Keratinocyte (primary cell): ENCODE measurements at regions not wholly inside any gene's neighbourhood (a gene's known extent, or its start where the extent isn't known, plus 50 kb on each side); places are given as distances from the start of the nearest gene placed in this dataset.
"Not testable (repeated sequence)": the region's sequence is repeated elsewhere in the genome, so short reads cannot be mapped to it uniquely, and the experiment has no call there.

Experiments used
- DNase-seq: peaks from one replicate; pipeline ENCODE4 v3.0.0-alpha.2; 2011; ENCODE audit warnings: low read depth, missing footprints, low spot score
- FAIRE-seq: peaks from 2 replicates; lab custom pipeline; 2011; peaks lifted over from hg19 to GRCh38; lab: Jason Lieb, UNC
- H2AFZ ChIP-seq: 2 replicates; pipeline ENCODE4 v1.6.0; 2012; ENCODE audit warnings: low read length, control low read depth, inconsistent platforms; ENCODE audit not compliant: control insufficient read depth
- H3K27ac ChIP-seq: 2 replicates; pipeline ENCODE4 v1.5.1; 2011; ENCODE audit warnings: low read length; ENCODE audit not compliant: control insufficient read depth, insufficient read depth
- H3K27me3 ChIP-seq: 3 replicates; pipeline ENCODE4 v1.6.0; 2011; ENCODE audit warnings: low read length; ENCODE audit not compliant: control insufficient read depth, insufficient read depth; ENCODE audit errors: extremely low read depth
- H3K36me3 ChIP-seq, 2 experiments: 2 replicates in 1 of 2; 3 replicates in 1 of 2; pipeline ENCODE4 v1.5.1; 2011; ENCODE audit warnings: low read length in 2 of 2, mild to moderate bottlenecking in 1 of 2; ENCODE audit not compliant: control insufficient read depth in 2 of 2, insufficient read depth in 2 of 2; ENCODE audit errors: extremely low read depth in 1 of 2
- H3K4me1 ChIP-seq: 3 replicates; pipeline ENCODE4 v1.5.1; 2011; ENCODE audit warnings: low read length; ENCODE audit not compliant: control insufficient read depth, insufficient read depth; ENCODE audit errors: extremely low read depth
- H3K4me2 ChIP-seq: 3 replicates; pipeline ENCODE4 v1.6.0; 2011; ENCODE audit warnings: low read depth, low read length; ENCODE audit not compliant: control insufficient read depth, insufficient read depth; ENCODE audit errors: extremely low read depth
- H3K4me3 ChIP-seq, 3 experiments: fragments of 200-600 bp in 1 of 3; sonication (generic) in 1 of 3; 2 replicates in 2 of 3; 3 replicates in 1 of 3; pipeline ENCODE4 v1.5.1; 2011 to 2016; ENCODE audit warnings: low read length in 3 of 3, mild to moderate bottlenecking in 3 of 3, control low read depth in 2 of 3, inconsistent platforms in 1 of 3, low read depth in 1 of 3, mixed read lengths in 1 of 3, mixed run types in 1 of 3, moderate library complexity in 1 of 3; ENCODE audit not compliant: control insufficient read depth in 2 of 3, insufficient read depth in 2 of 3; ENCODE audit errors: extremely low read depth in 1 of 3
- H3K79me2 ChIP-seq: 2 replicates; pipeline ENCODE4 v1.6.0; 2012; ENCODE audit warnings: low read length; ENCODE audit not compliant: control insufficient read depth, insufficient read depth
- H3K9ac ChIP-seq: 3 replicates; pipeline ENCODE4 v1.6.0; 2011; ENCODE audit warnings: low read length; ENCODE audit not compliant: control insufficient read depth, insufficient read depth; ENCODE audit errors: extremely low read depth
- H3K9me1 ChIP-seq: 3 replicates; pipeline ENCODE4 v1.6.0; 2011; ENCODE audit warnings: low read length; ENCODE audit not compliant: control insufficient read depth, insufficient read depth; ENCODE audit errors: extremely low read depth
- H3K9me3 ChIP-seq: 2 replicates; pipeline ENCODE4 v1.5.1; 2012; ENCODE audit warnings: low read depth, low read length; ENCODE audit not compliant: control insufficient read depth
- H4K20me1 ChIP-seq: 3 replicates; pipeline ENCODE4 v1.6.0; 2011; ENCODE audit warnings: low read length; ENCODE audit not compliant: control insufficient read depth, insufficient read depth; ENCODE audit errors: extremely low read depth
- EZH2 ChIP-seq: IDR thresholded peaks from one replicate; pipeline ENCODE4 v1.6.1; 2012; ENCODE audit warnings: inconsistent platforms, mild to moderate bottlenecking, low read length, moderate library complexity
- dilution Hi-C: fragments of 300-500 bp; cut with MboI; formaldehyde crosslinking; loops from one replicate; pipeline ENCODE4 v1.7.0; 2020; ENCODE audit warnings: low sequenced_read_pairs; ENCODE audit not compliant: extremely low pct_ligation_motif_present
- TF ChIP-seq, protein P1 (sequence below), 3 experiments: IDR thresholded peaks in 1 of 3; conservative IDR thresholded peaks in 1 of 3; optimal IDR thresholded peaks in 1 of 3; 2 replicates in 2 of 3; 3 replicates in 1 of 3; pipeline versions ENCODE3 to v1.5.1; 2011; ENCODE audit warnings: low read length in 3 of 3, mild to moderate bottlenecking in 3 of 3, moderate library complexity in 2 of 3, control low read depth in 1 of 3, inconsistent platforms in 1 of 3; ENCODE audit not compliant: insufficient read depth in 2 of 3; ENCODE audit errors: extremely low read depth in 1 of 3

DNA sequence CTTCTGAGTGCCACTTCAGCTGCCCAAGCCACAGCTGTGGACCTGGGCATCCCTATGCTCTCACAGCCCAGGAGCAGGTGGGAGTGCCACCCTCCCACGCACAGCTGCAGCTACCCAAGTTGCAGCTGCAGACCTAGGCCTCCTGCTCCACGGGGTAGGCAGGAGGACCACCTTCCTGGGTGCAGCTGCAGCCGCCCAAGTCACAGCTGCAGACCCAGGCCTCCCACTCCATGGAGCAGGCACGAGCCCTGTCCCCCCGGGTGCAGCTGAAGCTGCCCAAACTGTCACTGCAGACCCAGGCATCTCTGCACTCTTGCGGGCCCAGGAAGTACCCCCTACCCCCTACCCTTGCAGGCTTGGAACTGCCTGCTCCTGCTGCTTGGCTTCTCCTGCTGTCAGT lies 260.2 kb downstream of the XPNPEP1 start:
- no peak overlapping the region for H3K4me3 ChIP-seq
- H3K36me3 ChIP-seq: no peaks in the 10 kb centered on the region
- no peaks in the 10 kb centered on the region for H3K9me1 ChIP-seq
- dilution Hi-C loops: no loop called here
- no peaks in the 10 kb centered on the region for H3K27me3 ChIP-seq
- no peaks in the 10 kb centered on the region for H4K20me1 ChIP-seq
- DNase-seq (no peak), FAIRE-seq (no peak)
- no peaks in the 10 kb centered on the region for H3K79me2 ChIP-seq
- H3K4me2 ChIP-seq: no peak overlapping the region
- TF ChIP-seq EZH2: no peak
- TF ChIP-seq, protein P1, sequence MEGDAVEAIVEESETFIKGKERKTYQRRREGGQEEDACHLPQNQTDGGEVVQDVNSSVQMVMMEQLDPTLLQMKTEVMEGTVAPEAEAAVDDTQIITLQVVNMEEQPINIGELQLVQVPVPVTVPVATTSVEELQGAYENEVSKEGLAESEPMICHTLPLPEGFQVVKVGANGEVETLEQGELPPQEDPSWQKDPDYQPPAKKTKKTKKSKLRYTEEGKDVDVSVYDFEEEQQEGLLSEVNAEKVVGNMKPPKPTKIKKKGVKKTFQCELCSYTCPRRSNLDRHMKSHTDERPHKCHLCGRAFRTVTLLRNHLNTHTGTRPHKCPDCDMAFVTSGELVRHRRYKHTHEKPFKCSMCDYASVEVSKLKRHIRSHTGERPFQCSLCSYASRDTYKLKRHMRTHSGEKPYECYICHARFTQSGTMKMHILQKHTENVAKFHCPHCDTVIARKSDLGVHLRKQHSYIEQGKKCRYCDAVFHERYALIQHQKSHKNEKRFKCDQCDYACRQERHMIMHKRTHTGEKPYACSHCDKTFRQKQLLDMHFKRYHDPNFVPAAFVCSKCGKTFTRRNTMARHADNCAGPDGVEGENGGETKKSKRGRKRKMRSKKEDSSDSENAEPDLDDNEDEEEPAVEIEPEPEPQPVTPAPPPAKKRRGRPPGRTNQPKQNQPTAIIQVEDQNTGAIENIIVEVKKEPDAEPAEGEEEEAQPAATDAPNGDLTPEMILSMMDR (optimal IDR thresholded peaks at IDR 0.05 in 1 of 3, IDR thresholded peaks at IDR 0.05 in 1 of 3, conservative IDR thresholded peaks at IDR 0.05 in 1 of 3; ENCODE audit: extremely low read depth in 1 of 3, insufficient read depth in 2 of 3, low read length in 3 of 3): no peak
- no peak overlapping the region for H3K27ac ChIP-seq
- H3K9me3 ChIP-seq: no peaks in the 10 kb centered on the region
- H2AFZ ChIP-seq: no peak overlapping the region
- no peak overlapping the region for H3K9ac ChIP-seq
- H3K4me1 ChIP-seq: no peaks in the 10 kb centered on the region

DNA sequence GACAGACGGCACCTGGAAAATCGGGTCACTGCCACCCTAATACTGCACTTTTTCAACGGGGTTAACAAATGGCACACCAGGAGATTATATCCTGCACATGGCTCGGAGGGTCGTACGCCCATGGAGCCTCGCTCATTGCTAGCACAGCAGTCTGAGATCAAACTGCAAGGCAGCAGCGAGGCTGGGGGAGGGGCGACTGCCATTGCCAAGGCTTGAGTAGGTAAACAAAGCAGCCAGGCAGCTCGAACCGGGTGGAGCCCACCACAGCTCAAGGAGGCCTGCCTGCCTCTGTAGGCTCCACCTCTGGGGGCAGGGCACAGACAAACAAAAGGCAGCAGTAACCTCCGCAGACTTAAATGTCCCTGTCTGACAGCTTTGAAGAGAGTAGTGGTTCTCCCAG lies 270.7 kb downstream of the XPNPEP1 start:
- H3K4me3 ChIP-seq, dilution Hi-C loops, H3K4me2 ChIP-seq, H3K36me3 ChIP-seq, H3K9me3 ChIP-seq, H4K20me1 ChIP-seq, DNase-seq, H3K27me3 ChIP-seq, H3K9ac ChIP-seq, FAIRE-seq, H2AFZ ChIP-seq, H3K27ac ChIP-seq, H3K79me2 ChIP-seq, H3K9me1 ChIP-seq, H3K4me1 ChIP-seq: not testable (repeated sequence)

DNA sequence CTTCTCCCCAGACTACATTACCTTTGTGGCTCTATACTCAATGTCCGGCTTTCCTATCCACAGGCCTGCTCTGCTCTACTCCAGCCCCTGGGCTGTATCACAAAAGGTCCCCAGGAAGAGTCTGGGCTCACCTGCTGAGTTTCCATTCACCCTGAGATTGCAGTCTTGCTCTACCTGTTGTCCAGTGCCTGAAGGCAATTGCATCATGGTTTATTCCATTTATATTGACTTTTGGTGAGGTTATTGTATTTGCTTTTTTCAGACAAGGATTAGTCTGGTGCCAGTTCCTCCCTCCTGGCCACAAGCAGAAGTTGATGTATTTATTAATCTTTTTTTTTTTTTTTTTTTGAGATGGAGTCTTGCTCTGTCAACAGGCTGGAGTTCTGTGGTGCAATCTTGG lies 273.1 kb downstream of the XPNPEP1 start:
- no peak for TF ChIP-seq EZH2
- TF ChIP-seq, protein P1 (optimal IDR thresholded peaks at IDR 0.05 in 1 of 3, IDR thresholded peaks at IDR 0.05 in 1 of 3, conservative IDR thresholded peaks at IDR 0.05 in 1 of 3; ENCODE audit: extremely low read depth in 1 of 3, insufficient read depth in 2 of 3, low read length in 3 of 3): no peak
- Histone ChIP-seq H3K36me3 (no peaks in the 10 kb centered on the region), H3K4me2 (no peak overlapping the region), H3K9me3 (no peaks in the 10 kb centered on the region), H4K20me1 (no peaks in the 10 kb centered on the region), H3K27ac (no peak overlapping the region), H3K79me2 (no peaks in the 10 kb centered on the region), H2AFZ (no peak overlapping the region), H3K27me3 (no peaks in the 10 kb centered on the region), H3K4me1 (no peaks in the 10 kb centered on the region), H3K9me1 (no peaks in the 10 kb centered on the region), H3K4me3 (no peak overlapping the region), H3K9ac (no peak overlapping the region)
- DNase-seq (no peak), FAIRE-seq (no peak)
- dilution Hi-C loops: no loop called here
